ENCODE measurements at regions not wholly inside any gene's neighbourhood (a gene's known extent, or its start where the extent isn't known, plus 50 kb on each side); places are given as distances from the start of the nearest gene placed in this dataset.

GRCh38 chr2:12510070-12510469 is 206.7 kb upstream of the TRIB2 start:
- TF ChIP-seq CTCF (conservative IDR thresholded peaks at IDR 0.05) (no peak), EZH2 (IDR thresholded peaks at IDR 0.05; ENCODE audit: low read depth) (no peak)
